ENCODE measurements at regions not wholly inside any gene's neighbourhood (a gene's known extent, or its start where the extent isn't known, plus 50 kb on each side); places are given as distances from the start of the nearest gene placed in this dataset.
"Not testable (repeated sequence)": the region's sequence is repeated elsewhere in the genome, so short reads cannot be mapped to it uniquely, and the experiment has no call there.

DNA sequence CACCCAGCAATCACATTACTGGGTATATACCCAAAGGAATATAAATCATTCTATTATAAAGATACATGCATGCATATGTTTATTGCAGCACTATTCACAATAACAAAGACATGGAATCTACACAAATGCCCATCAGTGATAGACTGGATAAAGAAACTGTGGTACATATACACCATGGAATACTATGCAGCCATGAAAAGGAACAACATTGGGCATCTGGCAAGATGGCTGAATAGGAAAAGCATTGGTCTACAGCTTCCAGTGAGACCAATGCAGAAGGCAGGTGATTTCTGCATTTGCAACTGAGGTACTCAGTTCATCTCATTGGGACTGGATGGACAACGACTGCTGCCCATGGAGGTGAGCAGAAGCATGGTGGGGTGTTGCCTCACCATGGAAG is 128.6 kb downstream of the FCRL5 start:
- H3K4me3 ChIP-seq (ENCODE audit: low read depth, low read length); H3K27ac ChIP-seq (ENCODE audit: low read depth); DNase-seq (ENCODE audit: extremely low spot score); H3K36me3 ChIP-seq (ENCODE audit: insufficient read depth); H3K4me1 ChIP-seq (ENCODE audit: insufficient read depth): not testable (repeated sequence)
- WGBS, result 98% methylated on average over 1 of the region's 1 CpG

DNA sequence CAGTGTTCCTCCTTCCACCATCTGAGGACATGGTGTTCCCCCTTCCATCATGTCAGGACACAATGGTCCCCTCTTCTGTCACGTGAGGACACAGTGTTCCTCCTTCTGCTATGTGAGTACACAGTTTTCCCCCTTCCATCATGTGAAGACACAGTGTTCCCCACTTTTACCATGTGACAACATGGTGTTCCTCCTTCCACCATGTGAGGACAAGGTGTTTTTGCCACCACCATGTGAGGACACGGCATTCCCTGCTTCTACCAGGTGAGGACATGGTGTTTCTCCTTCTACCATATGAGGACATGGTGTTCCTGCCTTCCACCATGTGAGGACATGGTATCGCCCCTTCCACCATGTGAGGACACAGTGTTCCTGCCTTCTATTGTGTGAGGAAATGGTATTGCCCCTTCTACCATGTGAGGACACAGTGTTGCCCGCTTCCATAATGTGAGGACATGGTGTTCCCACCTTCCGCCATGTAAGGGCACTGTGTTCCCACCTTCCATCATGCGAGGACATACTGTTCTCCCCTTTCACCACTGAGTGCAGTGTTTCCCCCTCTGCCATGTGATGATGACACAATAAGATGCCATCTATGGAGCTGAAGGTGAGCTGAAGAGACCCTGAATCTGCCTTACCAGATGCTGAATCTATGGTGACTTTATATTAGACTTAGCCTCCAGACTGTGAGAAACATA is 132.3 kb downstream of the FCRL5 start:
- 93% methylated on average over 6 of the region's 6 CpGs for WGBS
- Histone ChIP-seq H3K4me1 (ENCODE audit: insufficient read depth) (no peaks in the 10 kb centered on the region), H3K4me3 (ENCODE audit: low read depth, low read length) (no peak overlapping the region), H3K27ac (ENCODE audit: low read depth) (no peak overlapping the region), H3K36me3 (ENCODE audit: insufficient read depth) (no peaks in the 10 kb centered on the region)
- no peak for DNase-seq (ENCODE audit: extremely low spot score)

GRCh38 chr1:157418659-157419058 is 133.7 kb downstream of the FCRL5 start:
- Histone ChIP-seq H3K4me3 (ENCODE audit: low read depth, low read length) (no peak overlapping the region), H3K4me1 (ENCODE audit: insufficient read depth) (no peaks in the 10 kb centered on the region), H3K36me3 (ENCODE audit: insufficient read depth) (no peaks in the 10 kb centered on the region), H3K27ac (ENCODE audit: low read depth) (no peak overlapping the region)
- WGBS, result 90% methylated on average over 3 of the region's 3 CpGs
- no peak for DNase-seq (ENCODE audit: extremely low spot score)

DNA sequence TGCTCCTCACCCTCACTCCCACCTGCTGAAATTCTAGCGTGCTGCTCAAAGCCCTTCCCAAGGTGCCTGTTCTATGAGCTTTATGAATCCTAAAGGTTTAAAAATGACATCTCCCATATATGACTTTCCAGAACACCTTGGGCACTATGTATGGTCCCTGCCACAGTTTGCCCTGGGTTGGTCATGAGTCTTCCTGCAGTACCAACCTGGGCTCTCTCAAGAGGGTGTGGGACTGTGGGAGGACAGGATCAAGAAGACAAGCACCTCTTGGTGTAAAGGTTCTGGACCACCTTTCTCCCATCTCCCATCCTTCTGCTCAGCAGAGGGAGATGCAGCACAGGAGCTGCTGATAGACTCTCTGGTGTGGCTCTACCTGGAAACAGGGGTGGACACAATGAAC is 134.1 kb downstream of the FCRL5 start:
- DNase-seq (ENCODE audit: extremely low spot score), result no peak
- no peaks in the 10 kb centered on the region for H3K4me1 ChIP-seq (ENCODE audit: insufficient read depth)
- H3K27ac ChIP-seq (ENCODE audit: low read depth), result no peak overlapping the region
- H3K36me3 ChIP-seq (ENCODE audit: insufficient read depth), result no peaks in the 10 kb centered on the region
- WGBS, result 96% methylated on average over 1 of the region's 1 CpG
- no peak overlapping the region for H3K4me3 ChIP-seq (ENCODE audit: low read depth, low read length)

DNA sequence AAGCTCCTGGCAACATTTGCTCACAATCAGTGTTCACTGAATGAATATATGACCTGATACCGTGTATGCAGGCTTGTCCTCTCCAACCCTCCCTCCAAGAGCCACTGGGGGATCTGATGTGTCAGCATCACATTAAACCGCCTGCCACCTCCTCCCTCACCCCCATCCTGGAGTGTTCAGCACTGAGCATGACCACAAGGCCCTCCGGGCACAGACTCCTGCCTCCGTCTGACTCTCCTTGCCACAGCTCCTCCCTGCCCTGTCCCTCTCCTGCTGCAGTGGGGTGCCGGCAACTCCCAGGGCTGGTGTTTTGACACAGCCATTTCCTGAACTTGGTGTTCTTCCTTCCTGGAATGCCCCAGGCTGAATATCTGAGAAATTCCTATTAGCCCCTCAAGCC is 136.7 kb downstream of the FCRL5 start:
- Histone ChIP-seq H3K4me1 (ENCODE audit: insufficient read depth) (no peaks in the 10 kb centered on the region), H3K27ac (ENCODE audit: low read depth) (no peak overlapping the region), H3K4me3 (ENCODE audit: low read depth, low read length) (no peak overlapping the region), H3K36me3 (ENCODE audit: insufficient read depth) (no peaks in the 10 kb centered on the region)
- 74% methylated on average over 5 of the region's 5 CpGs for WGBS
- DNase-seq (ENCODE audit: extremely low spot score), result no peak

- Histone ChIP-seq H3K27ac (ENCODE audit: low read depth) (no peak overlapping the region), H3K4me3 (ENCODE audit: low read depth, low read length) (no peak overlapping the region), H3K4me1 (ENCODE audit: insufficient read depth) (no peaks in the 10 kb centered on the region), H3K36me3 (ENCODE audit: insufficient read depth) (no peaks in the 10 kb centered on the region)
- WGBS, result 85% methylated on average over 2 of the region's 2 CpGs
- no peak for DNase-seq (ENCODE audit: extremely low spot score)
Observed at GRCh38 chr1:157412308-157412707, 140.0 kb downstream of the FCRL5 start.

DNA sequence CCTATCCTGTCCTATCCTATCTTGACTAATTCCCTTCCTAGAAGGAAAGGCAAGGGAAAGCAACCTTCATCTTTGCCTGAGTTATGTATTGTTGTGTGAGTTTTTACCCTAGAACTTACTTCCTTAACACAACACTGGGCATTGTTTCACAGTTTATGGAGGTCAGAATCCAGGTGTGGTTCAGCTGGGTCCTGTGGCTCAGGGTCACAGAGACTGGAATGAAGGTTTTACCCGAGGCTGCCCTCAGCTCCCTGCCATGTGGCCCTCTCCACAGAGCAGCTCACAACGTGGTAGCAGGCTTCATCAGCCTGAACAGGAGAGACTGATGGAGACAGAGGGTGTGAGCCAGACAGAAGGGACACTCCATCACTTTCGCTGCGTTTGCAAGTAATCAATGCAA is 140.5 kb downstream of the FCRL5 start:
- H3K4me1 ChIP-seq (ENCODE audit: insufficient read depth), result no peaks in the 10 kb centered on the region
- no peak for DNase-seq (ENCODE audit: extremely low spot score)
- H3K27ac ChIP-seq (ENCODE audit: low read depth), result no peak overlapping the region
- WGBS, result 73% methylated on average over 4 of the region's 4 CpGs
- no peak overlapping the region for H3K4me3 ChIP-seq (ENCODE audit: low read depth, low read length)
- H3K36me3 ChIP-seq (ENCODE audit: insufficient read depth), result no peaks in the 10 kb centered on the region

DNA sequence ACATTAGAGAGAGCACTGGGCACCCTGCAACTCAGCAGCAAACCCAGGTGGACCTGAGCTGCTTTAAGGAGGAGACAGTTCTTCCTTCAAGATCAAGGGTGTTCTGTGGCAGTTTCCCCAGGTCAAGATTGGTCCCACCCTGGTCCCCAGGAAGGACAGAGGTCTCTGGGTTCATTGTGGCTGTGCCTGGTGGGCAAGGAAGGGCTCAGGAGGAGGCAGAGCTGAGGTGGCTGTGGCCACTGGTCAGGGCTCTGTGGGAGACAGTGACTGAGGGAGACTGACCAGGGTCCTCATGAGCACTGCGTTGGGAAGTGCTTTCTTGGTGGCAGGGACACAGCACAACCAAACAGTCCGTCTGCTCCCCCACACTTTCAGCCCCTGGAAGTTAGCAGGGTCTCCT is 141.3 kb downstream of the FCRL5 start:
- Histone ChIP-seq H3K36me3 (ENCODE audit: insufficient read depth) (no peaks in the 10 kb centered on the region), H3K27ac (ENCODE audit: low read depth) (no peak overlapping the region), H3K4me3 (ENCODE audit: low read depth, low read length) (no peak overlapping the region), H3K4me1 (ENCODE audit: insufficient read depth) (no peaks in the 10 kb centered on the region)
- DNase-seq (ENCODE audit: extremely low spot score), result no peak
- WGBS, result 82% methylated on average over 2 of the region's 2 CpGs

DNA sequence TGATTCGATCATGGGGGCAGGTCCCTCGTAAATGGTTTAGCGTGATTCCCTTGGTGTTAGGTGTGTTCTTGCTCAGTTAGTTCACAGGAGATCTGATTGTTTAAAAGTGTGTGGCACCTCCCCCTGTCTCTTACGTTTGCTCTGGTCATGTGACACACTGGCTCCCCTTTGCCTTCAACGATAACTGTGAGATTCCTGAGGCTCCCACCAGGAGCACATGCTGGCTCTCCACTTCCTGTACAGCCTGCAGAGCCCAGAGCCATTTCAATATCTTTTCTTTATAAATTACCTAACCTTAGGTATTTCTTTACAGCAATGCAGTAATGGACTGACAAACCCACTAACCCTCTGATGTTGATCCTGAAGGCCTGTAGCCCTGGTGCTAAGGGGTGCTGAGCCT is 141.9 kb downstream of the FCRL5 start:
- no peaks in the 10 kb centered on the region for H3K36me3 ChIP-seq (ENCODE audit: insufficient read depth)
- no peak overlapping the region for H3K4me3 ChIP-seq (ENCODE audit: low read depth, low read length)
- no peak overlapping the region for H3K27ac ChIP-seq (ENCODE audit: low read depth)
- H3K4me1 ChIP-seq (ENCODE audit: insufficient read depth), result no peaks in the 10 kb centered on the region
- DNase-seq (ENCODE audit: extremely low spot score), result no peak
- WGBS, result 74% methylated on average over 5 of the region's 5 CpGs

DNA sequence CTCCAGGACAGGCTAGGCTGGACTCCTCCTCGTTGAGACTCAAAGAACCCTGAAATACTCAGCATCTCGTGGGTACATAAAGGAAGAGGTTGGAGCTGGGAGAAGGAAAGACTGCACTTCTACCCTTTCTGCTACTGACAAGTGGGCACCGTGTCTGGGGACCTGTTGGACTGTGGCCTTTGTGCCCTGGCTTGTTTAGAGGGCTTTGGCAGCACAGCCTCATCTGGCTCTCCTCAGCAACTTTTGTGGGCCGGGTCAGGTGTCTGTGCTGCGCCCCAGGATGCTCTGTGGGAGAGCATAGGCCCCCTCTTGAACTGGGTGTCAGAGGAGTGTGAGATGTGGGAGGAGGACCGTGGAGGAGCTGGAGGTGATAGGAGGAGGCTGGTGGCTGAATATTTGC is 142.4 kb downstream of the FCRL5 start:
- 88% methylated on average over 6 of the region's 6 CpGs for WGBS
- no peak overlapping the region for H3K27ac ChIP-seq (ENCODE audit: low read depth)
- no peak for DNase-seq (ENCODE audit: extremely low spot score)
- H3K4me3 ChIP-seq (ENCODE audit: low read depth, low read length), result no peak overlapping the region
- no peaks in the 10 kb centered on the region for H3K36me3 ChIP-seq (ENCODE audit: insufficient read depth)
- no peaks in the 10 kb centered on the region for H3K4me1 ChIP-seq (ENCODE audit: insufficient read depth)

DNA sequence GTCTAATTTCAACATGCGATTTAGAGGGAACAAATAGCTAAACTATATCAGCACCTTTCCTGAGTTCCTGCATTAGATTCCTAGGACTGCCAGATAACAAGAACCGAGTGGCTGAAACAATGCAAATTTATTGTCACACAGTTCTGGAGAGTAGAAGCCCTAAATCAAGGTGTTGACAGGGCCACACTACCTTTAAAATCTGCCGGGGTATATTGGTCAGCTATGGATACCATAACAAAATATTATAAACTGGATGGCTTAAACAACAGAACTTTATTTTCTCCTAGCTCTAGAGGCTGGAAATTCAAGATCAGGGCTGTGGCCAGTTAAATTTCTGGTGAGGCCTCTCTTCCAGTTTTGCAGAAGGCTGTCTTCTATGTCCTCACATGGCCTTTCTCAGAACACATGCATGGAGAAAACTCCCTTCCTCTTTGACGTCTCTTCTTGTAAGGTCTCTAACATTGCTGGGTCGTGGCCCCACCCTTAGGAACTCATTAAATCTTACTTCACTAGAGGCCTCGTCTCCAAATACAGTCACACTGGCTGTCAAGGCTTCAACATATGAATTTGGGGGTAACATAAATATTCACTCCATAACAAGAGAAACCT is 144.3 kb downstream of the FCRL5 start:
- no peak overlapping the region for H3K27ac ChIP-seq (ENCODE audit: low read depth)
- H3K4me1 ChIP-seq (ENCODE audit: insufficient read depth), result no peaks in the 10 kb centered on the region
- 57% methylated on average over 6 of the region's 6 CpGs for WGBS
- no peak for DNase-seq (ENCODE audit: extremely low spot score)
- H3K4me3 ChIP-seq (ENCODE audit: low read depth, low read length), result no peak overlapping the region
- H3K36me3 ChIP-seq (ENCODE audit: insufficient read depth), result no peaks in the 10 kb centered on the region

DNA sequence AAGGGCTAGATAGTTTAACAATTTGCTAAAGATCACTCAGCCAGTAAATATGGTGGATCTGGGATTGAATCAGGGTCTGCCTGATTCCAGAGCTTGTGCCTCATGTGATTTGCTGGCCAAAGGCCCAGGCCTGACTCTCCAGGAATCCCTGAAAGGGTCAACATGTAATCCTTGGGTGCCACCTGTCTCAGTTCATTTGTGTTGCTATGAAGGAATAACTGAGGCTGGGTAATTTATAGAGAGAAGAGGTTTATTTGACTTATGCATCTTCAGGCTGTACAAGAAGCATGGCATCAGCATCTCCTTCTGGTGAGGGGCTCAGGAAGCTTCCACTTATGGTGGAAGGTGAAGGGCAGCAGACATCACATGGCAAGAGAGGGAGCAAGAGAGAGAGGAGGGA is 144.9 kb downstream of the FCRL5 start:
- no peak overlapping the region for H3K27ac ChIP-seq (ENCODE audit: low read depth)
- no peaks in the 10 kb centered on the region for H3K4me1 ChIP-seq (ENCODE audit: insufficient read depth)
- H3K4me3 ChIP-seq (ENCODE audit: low read depth, low read length), result no peak overlapping the region
- no peaks in the 10 kb centered on the region for H3K36me3 ChIP-seq (ENCODE audit: insufficient read depth)
- DNase-seq (ENCODE audit: extremely low spot score), result no peak

DNA sequence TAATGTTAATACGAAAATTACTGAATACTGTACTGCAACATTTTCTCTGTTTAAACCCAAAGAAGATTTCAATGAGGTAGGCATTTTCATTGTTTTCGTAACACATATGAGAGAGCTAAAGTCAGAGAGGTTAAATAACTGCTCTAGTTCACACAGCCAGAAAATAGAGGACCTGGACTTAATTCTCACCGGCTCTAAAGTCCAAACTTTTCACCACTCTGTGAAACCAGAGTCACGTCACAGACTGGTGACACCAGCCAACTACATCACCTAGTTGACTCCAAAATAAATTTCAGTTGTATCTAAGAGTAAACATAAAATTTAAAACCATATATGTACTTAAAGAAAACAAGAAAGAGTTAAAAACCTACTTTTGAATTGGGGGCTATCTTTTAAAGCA is 146.7 kb downstream of the FCRL5 start:
- 89% methylated on average over 4 of the region's 4 CpGs for WGBS

GRCh38 chr1:157404614-157405013 is 147.7 kb downstream of the FCRL5 start:
- Histone ChIP-seq H3K4me3 (ENCODE audit: low read depth, low read length) (no peak overlapping the region), H3K36me3 (ENCODE audit: insufficient read depth) (no peaks in the 10 kb centered on the region), H3K4me1 (ENCODE audit: insufficient read depth) (no peaks in the 10 kb centered on the region), H3K27ac (ENCODE audit: low read depth) (no peak overlapping the region)
- DNase-seq (ENCODE audit: extremely low spot score), result no peak

More for the DNA sequence above, 146.7 kb downstream of the FCRL5 start:
- no peak for DNase-seq (ENCODE audit: extremely low spot score)
- Histone ChIP-seq H3K36me3 (ENCODE audit: insufficient read depth) (no peaks in the 10 kb centered on the region), H3K4me3 (ENCODE audit: low read depth, low read length) (no peak overlapping the region), H3K27ac (ENCODE audit: low read depth) (no peak overlapping the region), H3K4me1 (ENCODE audit: insufficient read depth) (no peaks in the 10 kb centered on the region)

DNA sequence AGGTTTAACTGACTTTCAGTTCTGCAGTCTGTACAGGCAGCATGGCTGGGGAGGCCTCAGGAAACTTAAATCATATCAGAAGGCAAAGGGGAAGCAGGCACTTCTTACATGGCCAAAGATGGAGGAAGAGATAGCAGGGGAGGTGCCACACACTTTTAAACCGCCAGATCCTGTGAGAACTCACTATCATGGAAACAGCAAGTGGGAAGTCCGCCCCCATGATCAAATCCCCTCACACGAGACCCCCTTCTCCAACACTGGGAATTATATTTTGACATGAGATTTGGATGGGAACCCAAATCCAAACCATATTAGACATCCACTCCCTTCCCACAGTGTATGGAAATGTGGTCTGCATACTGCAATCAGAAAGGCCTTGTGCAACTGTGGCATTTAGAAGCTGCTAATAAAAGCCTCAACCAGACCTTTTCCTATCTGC is 148.2 kb downstream of the FCRL5 start:
- H3K27ac ChIP-seq (ENCODE audit: low read depth), result no peak overlapping the region
- 80% methylated on average over 3 of the region's 3 CpGs for WGBS
- DNase-seq (ENCODE audit: extremely low spot score), result no peak
- no peak overlapping the region for H3K4me3 ChIP-seq (ENCODE audit: low read depth, low read length)
- H3K36me3 ChIP-seq (ENCODE audit: insufficient read depth), result no peaks in the 10 kb centered on the region
- no peaks in the 10 kb centered on the region for H3K4me1 ChIP-seq (ENCODE audit: insufficient read depth)

All from urinary bladder (tissue), 3 donors.